Fibroblast of lung (primary cell): ENCODE measurements at regions not wholly inside any gene's neighbourhood (a gene's known extent, or its start where the extent isn't known, plus 50 kb on each side); places are given as distances from the start of the nearest gene placed in this dataset.
A peak's percentile ranks its signal among the peaks of the same experiment; 100 is the strongest.

Source experiments
- DNase-seq, 2 donors: peaks; one replicate each; pipeline versions ENCODE4 v3.0.0 to v3.0.0-alpha.2; 2010; ENCODE audit warnings: low read depth in 2 of 2
- H2AFZ ChIP-seq: 2 replicates; pipeline ENCODE4 v1.5.1; 2012; ENCODE audit warnings: low read length, control low read depth, inconsistent platforms
- H3K27ac ChIP-seq: 2 replicates; pipeline ENCODE4 v1.5.1; 2011; ENCODE audit warnings: low read length, control low read depth; ENCODE audit not compliant: insufficient read depth
- H3K27me3 ChIP-seq: 2 replicates; pipeline ENCODE4 v1.5.1; 2011; ENCODE audit warnings: mild to moderate bottlenecking, low read length; ENCODE audit not compliant: control insufficient read depth, insufficient read depth
- H3K36me3 ChIP-seq: 2 replicates; pipeline ENCODE4 v1.5.1; 2011; ENCODE audit warnings: low read length; ENCODE audit not compliant: control insufficient read depth, insufficient read depth
- H3K4me1 ChIP-seq: 2 replicates; pipeline ENCODE4 v1.5.1; 2011; ENCODE audit warnings: low read length; ENCODE audit not compliant: control insufficient read depth, insufficient read depth; ENCODE audit errors: extremely low read depth
- H3K4me2 ChIP-seq: 2 replicates; pipeline ENCODE4 v1.5.1; 2011; ENCODE audit warnings: low read length, control low read depth; ENCODE audit not compliant: insufficient read depth; ENCODE audit errors: extremely low read depth
- H3K4me3 ChIP-seq, 4 experiments: fragments of 200-600 bp in 1 of 4; sonication (generic) in 1 of 4; replicated peaks in 1 of 4; 2 replicates each; pipeline ENCODE4 v1.5.1; 2011 to 2016; ENCODE audit warnings: low read length in 4 of 4, low read depth in 3 of 4, mild to moderate bottlenecking in 3 of 4, control low read depth in 2 of 4, inconsistent platforms in 1 of 4, mixed read lengths in 1 of 4; ENCODE audit not compliant: insufficient read depth in 1 of 4; ENCODE audit errors: control extremely low read depth in 1 of 4
- H3K79me2 ChIP-seq: 2 replicates; pipeline ENCODE4 v1.5.1; 2012; ENCODE audit warnings: mild to moderate bottlenecking, low read length, inconsistent platforms; ENCODE audit not compliant: control insufficient read depth, insufficient read depth
- H3K9ac ChIP-seq: 2 replicates; pipeline ENCODE4 v1.5.1; 2011; ENCODE audit warnings: mild to moderate bottlenecking, low read length, control low read depth; ENCODE audit not compliant: insufficient read depth
- H3K9me3 ChIP-seq: 2 replicates; pipeline ENCODE4 v1.5.1; 2012; ENCODE audit warnings: low read depth, low read length; ENCODE audit not compliant: control insufficient read depth, insufficient read depth
- H4K20me1 ChIP-seq: 2 replicates; pipeline ENCODE4 v1.5.1; 2011; ENCODE audit warnings: low read length; ENCODE audit not compliant: control insufficient read depth, insufficient read depth; ENCODE audit errors: extremely low read depth
- EZH2 ChIP-seq: IDR thresholded peaks from 2 replicates; pipeline ENCODE4 v1.5.1; 2012; ENCODE audit warnings: low read length, control low read depth, mild to moderate bottlenecking; ENCODE audit errors: missing control alignments
- TF ChIP-seq, protein P1 (sequence below), 2 donors: IDR thresholded peaks in 1 of 2; conservative IDR thresholded peaks in 1 of 2; 1 replicate in 1 of 2; 2 replicates in 1 of 2; pipeline ENCODE4 v1.5.1; 2011 to 2012; ENCODE audit warnings: low read length in 2 of 2, control low read depth in 1 of 2, inconsistent platforms in 1 of 2, low read depth in 1 of 2, mild to moderate bottlenecking in 1 of 2

DNA sequence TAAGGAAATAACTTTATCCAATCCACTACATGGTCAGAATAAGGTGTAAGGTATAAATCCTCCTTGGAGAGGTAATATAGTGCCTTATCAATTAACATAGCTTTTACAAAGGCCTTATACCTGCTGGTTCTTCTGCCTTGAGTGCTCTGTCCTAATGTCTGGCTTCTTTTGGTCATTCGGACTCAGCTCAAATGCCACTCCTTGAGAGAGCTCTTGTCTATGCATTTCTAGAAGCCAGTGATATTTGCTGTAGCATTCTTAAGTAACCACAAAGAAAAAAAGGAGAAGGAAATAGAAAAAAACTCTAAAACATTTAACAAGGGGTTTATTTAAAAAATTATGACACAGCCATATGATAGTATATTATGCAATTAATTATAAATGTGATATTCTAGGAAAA is 444.8 kb upstream of the SLIT2 start:
- Histone ChIP-seq H3K4me1 (no peaks in the 10 kb centered on the region), H3K4me3 (no peak overlapping the region), H2AFZ (no peak overlapping the region), H3K27me3 (no peaks in the 10 kb centered on the region), H4K20me1 (no peaks in the 10 kb centered on the region), H3K27ac (no peak overlapping the region), H3K9me3 (no peaks in the 10 kb centered on the region), H3K79me2 (no peaks in the 10 kb centered on the region), H3K36me3 (no peaks in the 10 kb centered on the region), H3K4me2 (no peak overlapping the region), H3K9ac (no peak overlapping the region)
- DNase-seq, result peak in 1 of 2 donors; percentile 54
- no peak for TF ChIP-seq EZH2
- TF ChIP-seq, protein P1, sequence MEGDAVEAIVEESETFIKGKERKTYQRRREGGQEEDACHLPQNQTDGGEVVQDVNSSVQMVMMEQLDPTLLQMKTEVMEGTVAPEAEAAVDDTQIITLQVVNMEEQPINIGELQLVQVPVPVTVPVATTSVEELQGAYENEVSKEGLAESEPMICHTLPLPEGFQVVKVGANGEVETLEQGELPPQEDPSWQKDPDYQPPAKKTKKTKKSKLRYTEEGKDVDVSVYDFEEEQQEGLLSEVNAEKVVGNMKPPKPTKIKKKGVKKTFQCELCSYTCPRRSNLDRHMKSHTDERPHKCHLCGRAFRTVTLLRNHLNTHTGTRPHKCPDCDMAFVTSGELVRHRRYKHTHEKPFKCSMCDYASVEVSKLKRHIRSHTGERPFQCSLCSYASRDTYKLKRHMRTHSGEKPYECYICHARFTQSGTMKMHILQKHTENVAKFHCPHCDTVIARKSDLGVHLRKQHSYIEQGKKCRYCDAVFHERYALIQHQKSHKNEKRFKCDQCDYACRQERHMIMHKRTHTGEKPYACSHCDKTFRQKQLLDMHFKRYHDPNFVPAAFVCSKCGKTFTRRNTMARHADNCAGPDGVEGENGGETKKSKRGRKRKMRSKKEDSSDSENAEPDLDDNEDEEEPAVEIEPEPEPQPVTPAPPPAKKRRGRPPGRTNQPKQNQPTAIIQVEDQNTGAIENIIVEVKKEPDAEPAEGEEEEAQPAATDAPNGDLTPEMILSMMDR (conservative IDR thresholded peaks at IDR 0.05 in 1 of 2, IDR thresholded peaks at IDR 0.05 in 1 of 2; ENCODE audit: low read depth in 1 of 2, low read length in 2 of 2), result no peak

DNA sequence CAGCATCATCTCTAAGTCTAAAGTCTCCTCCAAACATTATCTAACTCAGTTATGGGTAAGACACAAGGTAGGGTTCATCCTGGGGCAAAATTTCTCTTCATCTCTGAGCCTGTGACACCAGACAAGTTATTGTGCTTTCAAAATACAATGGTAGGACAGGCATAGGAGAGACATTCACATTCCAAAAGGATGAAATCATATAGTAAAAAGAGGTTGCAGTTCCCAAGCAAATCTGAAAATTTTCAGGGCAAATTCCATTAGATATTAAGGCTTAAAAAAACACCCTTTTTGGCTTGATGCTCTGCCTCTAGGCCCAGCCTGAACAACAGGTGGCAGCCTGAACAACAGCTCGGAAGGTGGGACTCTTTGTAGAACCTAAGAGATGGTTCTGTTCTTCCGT is 448.3 kb upstream of the SLIT2 start:
- Histone ChIP-seq H3K36me3 (no peaks in the 10 kb centered on the region), H3K79me2 (no peaks in the 10 kb centered on the region), H3K9me3 (no peaks in the 10 kb centered on the region), H3K27ac (no peak overlapping the region), H3K27me3 (no peaks in the 10 kb centered on the region), H3K4me3 (no peak overlapping the region), H3K9ac (no peak overlapping the region), H3K4me2 (no peak overlapping the region), H3K4me1 (no peaks in the 10 kb centered on the region), H2AFZ (no peak overlapping the region), H4K20me1 (no peaks in the 10 kb centered on the region)
- no peak for TF ChIP-seq EZH2
- TF ChIP-seq, protein P1 (conservative IDR thresholded peaks at IDR 0.05 in 1 of 2, IDR thresholded peaks at IDR 0.05 in 1 of 2; ENCODE audit: low read depth in 1 of 2, low read length in 2 of 2), result no peak
- peak in 1 of 2 donors; percentile 28 for DNase-seq

DNA sequence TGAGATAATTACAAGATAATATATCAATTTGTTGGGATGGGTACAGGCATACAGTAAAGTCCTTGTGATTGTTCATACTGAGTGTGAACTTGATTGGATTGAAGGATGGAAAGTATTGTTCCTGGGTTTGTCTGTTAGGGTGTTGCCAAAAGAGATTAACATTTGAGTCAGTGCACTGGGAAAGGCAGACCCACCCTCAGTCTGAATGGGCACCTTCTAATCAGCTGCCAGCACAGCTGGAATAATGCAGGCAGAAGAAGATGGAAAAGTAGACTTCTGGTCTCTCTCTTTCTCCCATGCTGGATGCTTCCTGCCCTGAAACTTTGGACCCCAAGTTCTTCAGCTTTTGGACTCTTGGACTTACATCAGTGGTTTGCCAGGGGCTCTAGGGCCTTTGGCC is 457.9 kb upstream of the SLIT2 start:
- H3K27me3 ChIP-seq, result no peaks in the 10 kb centered on the region
- no peaks in the 10 kb centered on the region for H3K79me2 ChIP-seq
- H3K27ac ChIP-seq, result no peak overlapping the region
- no peaks in the 10 kb centered on the region for H3K9me3 ChIP-seq
- no peak overlapping the region for H3K4me3 ChIP-seq
- no peaks in the 10 kb centered on the region for H3K36me3 ChIP-seq
- H3K4me2 ChIP-seq, result no peak overlapping the region
- no peak overlapping the region for H2AFZ ChIP-seq
- TF ChIP-seq EZH2, result no peak
- TF ChIP-seq, protein P1 (conservative IDR thresholded peaks at IDR 0.05 in 1 of 2, IDR thresholded peaks at IDR 0.05 in 1 of 2; ENCODE audit: low read depth in 1 of 2, low read length in 2 of 2), result no peak
- H4K20me1 ChIP-seq, result no peaks in the 10 kb centered on the region
- DNase-seq, result no peak
- H3K4me1 ChIP-seq, result no peaks in the 10 kb centered on the region
- H3K9ac ChIP-seq, result no peak overlapping the region
